ENCODE measurements at regions not wholly inside any gene's neighbourhood (a gene's known extent, or its start where the extent isn't known, plus 50 kb on each side); places are given as distances from the start of the nearest gene placed in this dataset.

GRCh38 chr18:25470062-25470461 lies 118.1 kb upstream of the ZNF521 start:
- Histone ChIP-seq H3K4me1 (peaks cover 22% of the 10 kb centered on the region), H3K9me3 (no peaks in the 10 kb centered on the region), H3K27ac (no peak overlapping the region), H3K4me3 (no peak overlapping the region), H3K27me3 (ENCODE audit: insufficient read depth in 3 of 3, low read length in 2 of 3) (no peaks in the 10 kb centered on the region), H3K36me3 (ENCODE audit: insufficient read depth in 1 of 2, low read depth in 1 of 2) (no peaks in the 10 kb centered on the region)
- intact Hi-C loops (cut with DNase I): no loop called here
- ATAC-seq (no peak), DNase-seq (no peak)
- no peak for TF ChIP-seq CTCF (IDR thresholded peaks at IDR 0.05)
- WGBS, 3 donors: 37 to 64% (median 48%) methylated on average over 7 of the region's 7 CpGs

GRCh38 chr18:25469489-25469888 lies 117.5 kb upstream of the ZNF521 start:
- no peaks in the 10 kb centered on the region for H3K27me3 ChIP-seq (ENCODE audit: insufficient read depth in 3 of 3, low read length in 2 of 3)
- TF ChIP-seq CTCF (IDR thresholded peaks at IDR 0.05): no peak
- no peak for DNase-seq
- no peak overlapping the region for H3K4me3 ChIP-seq
- H3K36me3 ChIP-seq (ENCODE audit: insufficient read depth in 1 of 2, low read depth in 1 of 2): no peaks in the 10 kb centered on the region
- intact Hi-C loops (cut with DNase I): loop anchor here (10.0 kb wide), 2 partner anchors 95 to 475 kb away; no protein-coding TSS in a partner anchor
- no peak overlapping the region for H3K27ac ChIP-seq
- H3K4me1 ChIP-seq: peaks cover 28% of the 10 kb centered on the region
- no peaks in the 10 kb centered on the region for H3K9me3 ChIP-seq
- ATAC-seq: no peak
- WGBS, 3 donors: 48 to 86% (median 69%) methylated on average over 2 of the region's 2 CpGs

GRCh38 chr18:25467226-25467987 lies 115.4 kb upstream of the ZNF521 start:
- TF ChIP-seq CTCF (IDR thresholded peaks at IDR 0.05): no peak
- peaks cover 35% of the 10 kb centered on the region for H3K4me1 ChIP-seq
- intact Hi-C loops (cut with DNase I): loop anchor here (2.0 to 10.0 kb wide), 3 partner anchors 97 to 473 kb away; partner anchors contain the start of gene ZNF521 (in 1 of the 2)
- WGBS, 3 donors: 17 to 32% (median 27%) methylated on average over 6 of the region's 6 CpGs
- DNase-seq: peak; percentile 84 to 93
- H3K9me3 ChIP-seq: no peaks in the 10 kb centered on the region
- peak overlapping the region; percentile 83 for H3K27ac ChIP-seq
- no peaks in the 10 kb centered on the region for H3K36me3 ChIP-seq (ENCODE audit: insufficient read depth in 1 of 2, low read depth in 1 of 2)
- H3K27me3 ChIP-seq (ENCODE audit: insufficient read depth in 3 of 3, low read length in 2 of 3): no peaks in the 10 kb centered on the region
- ATAC-seq: peak; percentile 98 to 100 (median 99)
- peak overlapping the region; percentile 26 for H3K4me3 ChIP-seq

- Histone ChIP-seq H3K9me3 (no peaks in the 10 kb centered on the region), H3K27me3 (ENCODE audit: insufficient read depth in 3 of 3, low read length in 2 of 3) (no peaks in the 10 kb centered on the region), H3K36me3 (ENCODE audit: insufficient read depth in 1 of 2, low read depth in 1 of 2) (no peaks in the 10 kb centered on the region), H3K4me1 (peaks cover 35% of the 10 kb centered on the region), H3K27ac (peak overlapping the region; percentile 67), H3K4me3 (no peak overlapping the region)
- no peak for TF ChIP-seq CTCF (IDR thresholded peaks at IDR 0.05)
- ATAC-seq (peak in 2 of 4 donors; percentile 20 to 29), DNase-seq (no peak)
- WGBS, 3 donors: 48 to 71% (median 54%) methylated on average over 15 of the region's 15 CpGs
- intact Hi-C loops (cut with DNase I): loop anchor here (10.0 kb wide), 2 partner anchors 100 to 470 kb away; no protein-coding TSS in a partner anchor
Measured at GRCh38 chr18:25465152-25465732, 113.3 kb upstream of the ZNF521 start.
